ENCODE measurements at regions not wholly inside any gene's neighbourhood (a gene's known extent, or its start where the extent isn't known, plus 50 kb on each side); places are given as distances from the start of the nearest gene placed in this dataset.

DNA sequence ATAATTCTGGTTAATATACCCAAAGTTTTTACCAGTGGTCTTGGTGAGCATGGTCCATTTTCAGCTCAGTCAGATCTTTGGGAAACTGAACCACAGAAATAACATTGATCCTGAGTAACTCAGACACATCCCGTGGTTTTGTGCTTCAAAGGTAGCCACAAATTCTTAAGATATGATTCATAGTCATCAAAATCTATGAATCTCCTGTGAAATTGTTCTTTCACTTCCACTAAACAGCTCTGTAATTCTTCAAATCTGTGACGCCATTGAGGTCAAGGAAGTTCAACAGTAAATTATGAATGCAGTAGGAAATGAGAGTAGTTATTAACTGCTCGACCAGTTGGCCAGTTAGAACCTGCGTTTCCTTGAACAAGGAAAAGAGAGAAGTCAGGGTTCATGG is 147.3 kb downstream of the IRS1 start:
- no peak for DNase-seq

DNA sequence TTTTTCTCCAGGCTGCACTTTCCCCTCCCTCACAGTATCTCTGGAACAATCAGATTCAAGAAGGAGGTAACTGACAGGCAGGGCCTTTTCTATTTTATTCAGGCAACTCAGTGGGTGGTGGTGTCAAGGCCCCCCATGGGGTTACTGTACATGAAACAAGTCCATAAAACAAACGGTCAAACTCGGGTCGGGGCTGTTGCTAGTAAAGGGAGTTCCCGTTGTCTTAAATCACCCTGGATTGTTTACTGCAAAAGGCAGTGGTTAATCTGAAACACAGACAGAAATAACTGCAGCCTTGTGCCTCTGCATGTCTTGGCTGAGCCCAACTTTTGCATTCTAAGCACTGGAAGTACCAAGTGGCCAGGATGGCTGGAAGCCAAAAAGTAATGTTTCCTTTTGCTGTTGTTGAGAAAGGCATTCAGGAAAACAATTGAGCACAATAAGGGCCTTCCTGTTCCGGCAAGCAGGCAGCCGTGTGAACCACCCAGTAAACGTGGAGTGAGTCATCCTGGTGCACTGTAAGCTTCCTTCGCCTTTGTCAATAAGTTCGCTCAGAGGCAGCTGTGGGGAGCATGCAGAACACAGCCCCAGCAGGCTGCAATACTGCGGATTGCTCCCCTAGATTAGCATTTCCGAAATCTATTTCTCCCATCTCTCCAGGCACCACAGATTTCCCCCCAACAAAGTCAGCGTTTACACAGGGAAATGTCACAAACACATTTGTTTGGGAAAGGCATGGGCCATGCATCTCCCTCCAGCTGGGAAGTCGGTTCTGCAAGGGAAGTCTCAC is 149.6 kb downstream of the IRS1 start:
- DNase-seq = no peak

DNA sequence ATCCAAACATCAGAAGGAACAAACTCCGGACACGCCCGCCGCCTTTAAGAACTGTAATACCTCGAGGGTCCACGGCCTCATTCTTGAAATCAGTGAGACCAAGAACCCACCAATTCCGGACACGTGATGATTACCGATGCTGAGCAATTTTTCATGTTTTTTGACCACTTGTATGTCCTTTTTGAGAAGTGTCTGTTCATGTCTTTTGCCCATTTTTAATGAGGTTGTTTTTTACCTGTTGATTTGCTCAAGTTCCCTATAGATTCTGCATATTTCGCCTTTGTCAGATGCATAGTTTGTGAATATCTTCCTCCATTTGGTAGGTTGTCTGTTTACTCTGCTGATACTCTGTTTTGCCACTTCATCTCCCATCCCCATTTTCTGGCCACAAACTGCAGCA is 150.4 kb downstream of the IRS1 start:
- no peak for DNase-seq

DNA sequence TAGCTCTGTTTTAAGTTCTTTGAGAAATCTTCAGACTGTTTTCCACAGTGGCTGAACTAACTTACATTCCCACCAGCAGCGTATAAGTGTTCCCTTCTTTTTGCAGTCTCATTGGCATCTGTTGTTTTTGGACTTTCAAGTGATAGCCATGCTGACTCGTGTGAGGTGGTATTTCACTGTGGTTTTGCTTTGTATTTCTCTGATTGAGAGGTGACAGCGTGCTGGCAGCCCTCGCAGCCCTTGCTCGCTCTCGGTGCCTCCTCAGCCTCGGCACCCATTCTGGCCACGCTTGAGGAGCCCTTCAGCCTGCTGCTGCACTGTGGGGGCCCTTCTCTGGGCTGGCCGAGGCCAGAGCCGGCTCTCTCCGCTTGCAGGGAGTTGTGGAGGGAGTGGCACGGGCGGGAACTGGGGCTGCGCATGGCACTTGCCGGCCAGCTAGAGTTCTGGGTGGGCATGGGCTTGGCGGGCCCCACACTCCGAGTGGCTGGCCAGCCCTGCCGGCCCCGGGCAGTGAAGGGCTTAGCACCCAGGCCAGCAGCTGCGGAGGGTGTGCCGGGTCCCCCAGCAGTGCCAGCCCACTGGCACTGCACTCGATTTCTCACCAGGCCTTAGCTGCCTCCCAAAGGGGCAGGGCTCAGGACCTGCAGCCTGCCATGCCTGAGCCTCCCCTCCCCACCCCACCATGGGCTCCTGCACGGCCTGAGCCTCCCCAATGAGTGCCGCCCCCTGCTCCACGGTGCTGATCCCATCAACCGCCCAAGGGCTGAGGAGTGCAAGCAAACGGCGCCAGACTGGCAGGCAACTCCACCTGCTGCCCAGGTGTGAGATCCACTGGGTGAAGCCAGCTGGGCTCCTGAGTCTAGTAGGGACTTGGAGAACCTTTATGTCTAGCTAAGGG is 151.8 kb downstream of the IRS1 start:
- DNase-seq = no peak

DNA sequence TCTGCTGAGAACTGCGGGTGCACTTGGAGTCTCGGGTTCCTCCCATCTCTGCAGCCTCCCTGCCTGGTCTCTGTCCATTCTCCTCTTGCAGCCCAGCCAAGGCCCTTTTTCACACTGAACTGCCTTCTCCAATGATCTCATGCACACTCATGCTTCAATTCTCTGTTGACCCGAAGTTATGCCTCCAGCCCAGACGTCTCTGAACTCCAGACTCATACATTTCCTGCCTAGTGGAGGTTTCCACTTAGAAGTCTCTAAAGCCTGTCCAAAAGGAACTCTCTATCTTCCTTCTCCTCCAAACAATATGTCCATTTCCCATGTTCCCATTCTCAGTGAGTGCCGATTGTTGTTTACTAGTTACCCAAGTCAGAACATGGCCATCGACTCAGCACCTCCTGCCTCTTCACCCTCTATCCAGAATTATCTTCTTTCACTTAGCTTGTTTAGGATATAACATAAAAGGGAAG is 155.2 kb downstream of the IRS1 start:
- DNase-seq = no peak

DNA sequence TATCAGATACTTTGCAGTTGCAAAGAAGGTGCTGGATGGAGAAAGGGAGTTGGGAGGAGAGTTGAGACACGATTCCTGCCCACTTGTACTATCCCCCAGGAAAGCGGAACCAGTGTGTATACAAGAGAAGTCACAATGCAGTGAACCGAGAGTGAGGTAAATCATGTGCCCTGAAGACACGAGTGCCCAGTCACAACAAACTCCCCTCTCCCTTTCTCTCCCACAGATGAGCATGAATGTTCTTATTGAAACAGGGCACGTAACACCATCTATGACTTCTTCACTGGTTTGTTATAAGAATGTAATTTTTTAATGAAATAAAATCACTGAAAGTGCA is 155.7 kb downstream of the IRS1 start:
- no peak for DNase-seq

DNA sequence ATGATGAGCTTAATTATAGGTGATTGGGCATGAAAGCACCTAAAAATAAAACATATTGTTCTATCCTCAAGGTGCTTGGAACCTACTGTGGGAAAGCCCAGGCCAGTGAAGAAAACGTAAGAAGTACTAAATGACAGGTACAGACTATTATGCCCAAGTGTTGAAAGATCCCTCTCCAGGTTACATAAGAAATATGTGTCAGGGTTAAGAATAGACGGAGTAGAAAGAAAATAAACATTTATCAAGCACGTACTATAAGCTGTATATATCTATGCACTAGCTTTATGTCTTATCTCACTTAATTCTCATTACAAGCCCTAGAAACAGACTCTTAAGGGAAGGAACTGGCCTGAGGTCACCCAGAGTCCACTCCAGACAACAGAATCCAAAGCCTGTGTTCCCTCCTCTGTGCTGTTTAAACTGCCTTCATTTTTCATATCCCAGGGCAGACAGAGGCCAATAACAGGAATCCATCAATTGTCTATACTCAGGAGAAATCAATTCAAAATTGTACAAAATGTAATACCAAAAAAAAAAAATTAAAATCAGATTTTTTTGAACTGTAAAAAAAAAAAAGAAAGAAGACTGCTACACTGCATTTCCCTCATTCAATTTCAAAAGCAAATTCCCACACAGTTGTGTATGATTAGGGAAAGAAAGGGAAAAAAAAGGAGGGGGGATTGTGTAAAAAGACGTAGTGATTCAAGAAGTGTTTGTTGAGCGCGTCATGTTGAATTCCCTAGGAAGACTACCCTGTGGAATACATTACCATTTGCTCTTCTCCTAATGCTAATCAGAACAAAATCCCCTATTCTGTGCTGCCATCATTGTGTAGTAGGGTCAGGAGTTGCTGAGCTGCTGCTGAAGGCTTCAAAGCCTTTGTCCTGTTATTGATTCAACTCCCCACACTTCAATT is 156.3 kb downstream of the IRS1 start:
- no peak for DNase-seq

DNA sequence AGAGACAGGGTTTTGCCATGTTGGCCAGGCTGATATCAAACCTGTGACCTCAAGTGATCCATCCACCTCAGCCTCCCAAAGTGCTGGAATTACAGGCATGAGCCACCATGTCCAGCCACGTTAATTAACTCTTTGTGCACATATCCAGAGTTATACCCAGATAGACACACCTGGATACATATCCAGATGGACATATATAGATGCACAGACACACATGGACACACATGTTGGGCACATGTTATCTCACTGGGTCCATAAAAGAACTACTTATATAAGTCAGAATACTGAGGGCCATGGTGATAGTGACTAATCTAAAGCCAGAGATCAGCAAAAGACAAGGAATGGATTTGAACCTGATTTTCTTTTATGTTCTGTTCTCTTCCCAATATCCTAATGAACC is 158.6 kb downstream of the IRS1 start:
- no peak for DNase-seq

DNA sequence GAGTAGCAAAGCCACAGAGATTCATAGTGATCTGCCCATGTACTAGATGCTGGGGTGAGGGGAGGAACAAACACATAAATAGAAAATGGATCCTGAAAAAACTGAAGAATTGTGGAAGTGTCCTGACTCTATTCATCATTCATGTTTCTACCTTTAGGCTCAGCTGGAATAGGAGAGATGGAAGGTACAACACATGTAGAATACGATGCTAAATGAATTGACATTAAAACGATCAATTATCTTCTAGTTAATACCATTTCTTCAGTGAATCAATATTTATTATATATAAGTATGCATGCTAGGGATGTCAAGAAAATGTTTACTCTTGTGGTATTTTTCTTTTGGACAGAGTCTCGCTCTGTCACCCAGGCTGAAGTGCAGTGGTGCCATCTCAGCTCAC is 159.1 kb downstream of the IRS1 start:
- no peak for DNase-seq

DNA sequence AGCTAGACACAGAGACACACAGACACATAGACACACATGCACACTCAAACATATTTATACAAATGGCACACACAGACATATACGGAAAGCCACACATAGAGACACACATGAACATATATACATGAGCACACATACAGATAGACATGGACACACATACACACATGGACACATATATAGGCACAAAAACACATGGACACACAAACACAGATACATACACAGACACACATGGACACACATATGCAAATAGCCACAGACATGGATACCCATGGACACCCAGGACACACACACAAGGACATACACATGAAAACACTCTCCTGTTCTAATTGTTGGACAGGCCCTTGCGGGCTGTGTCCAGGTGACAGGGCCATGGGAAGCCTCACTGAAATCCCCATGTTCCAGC is 160.1 kb downstream of the IRS1 start:
- DNase-seq = no peak

DNA sequence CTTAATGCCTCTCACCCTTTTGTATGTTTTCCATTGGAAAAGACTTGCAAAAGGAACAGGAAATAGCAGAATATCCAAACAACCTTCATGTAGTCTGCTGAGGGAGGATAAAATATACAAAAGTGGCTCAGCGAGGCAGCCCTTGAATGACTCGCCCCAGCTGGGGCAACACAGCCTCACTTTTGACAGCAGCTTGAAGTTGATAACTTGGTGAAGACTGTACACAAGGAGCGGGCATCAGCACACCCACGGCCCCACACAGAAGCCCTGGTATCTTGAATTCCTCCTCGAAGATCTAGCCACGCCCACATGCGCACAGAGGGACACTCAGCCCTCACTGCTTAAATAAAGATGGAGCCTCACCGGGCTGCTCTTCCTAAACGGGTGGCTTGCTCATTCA is 161.0 kb downstream of the IRS1 start:
- DNase-seq = no peak

DNA sequence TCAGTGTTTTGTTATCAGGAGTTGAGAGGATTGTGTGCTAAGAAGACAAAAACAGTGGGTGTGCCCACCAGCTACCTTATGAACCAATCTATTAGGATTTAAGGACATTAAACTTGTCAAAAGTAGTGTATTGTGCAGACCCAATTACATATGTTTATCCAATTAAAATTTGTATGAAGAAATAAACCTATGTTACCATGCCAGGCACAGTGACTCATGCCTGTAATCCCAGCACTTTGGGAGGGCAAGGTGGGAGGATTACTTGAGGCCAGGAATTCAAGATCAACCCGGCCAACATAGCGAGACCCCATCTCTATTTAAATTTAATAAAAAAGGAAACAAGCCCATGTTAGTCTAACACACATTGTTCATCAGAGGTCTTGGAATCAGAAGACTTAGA is 162.2 kb downstream of the IRS1 start:
- no peak for DNase-seq

DNA sequence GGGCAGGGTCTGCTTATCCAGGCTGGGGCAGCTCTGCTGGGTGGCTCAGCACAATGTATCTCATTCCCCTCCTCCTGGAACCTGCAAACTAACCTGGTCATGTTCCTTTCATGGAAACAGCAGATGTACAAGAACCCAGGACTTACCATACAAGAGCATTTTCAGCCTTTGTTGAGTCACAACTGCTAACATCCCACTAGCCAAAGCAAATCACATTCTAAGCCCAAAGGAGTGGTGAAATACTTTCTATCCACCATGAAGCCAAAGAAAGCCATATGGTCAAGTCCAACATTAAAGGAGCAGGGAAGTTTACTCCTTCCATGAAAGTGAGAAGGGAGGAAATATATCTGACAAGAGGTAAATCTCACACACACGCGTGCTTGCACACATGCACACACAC is 163.0 kb downstream of the IRS1 start:
- DNase-seq = no peak

DNA sequence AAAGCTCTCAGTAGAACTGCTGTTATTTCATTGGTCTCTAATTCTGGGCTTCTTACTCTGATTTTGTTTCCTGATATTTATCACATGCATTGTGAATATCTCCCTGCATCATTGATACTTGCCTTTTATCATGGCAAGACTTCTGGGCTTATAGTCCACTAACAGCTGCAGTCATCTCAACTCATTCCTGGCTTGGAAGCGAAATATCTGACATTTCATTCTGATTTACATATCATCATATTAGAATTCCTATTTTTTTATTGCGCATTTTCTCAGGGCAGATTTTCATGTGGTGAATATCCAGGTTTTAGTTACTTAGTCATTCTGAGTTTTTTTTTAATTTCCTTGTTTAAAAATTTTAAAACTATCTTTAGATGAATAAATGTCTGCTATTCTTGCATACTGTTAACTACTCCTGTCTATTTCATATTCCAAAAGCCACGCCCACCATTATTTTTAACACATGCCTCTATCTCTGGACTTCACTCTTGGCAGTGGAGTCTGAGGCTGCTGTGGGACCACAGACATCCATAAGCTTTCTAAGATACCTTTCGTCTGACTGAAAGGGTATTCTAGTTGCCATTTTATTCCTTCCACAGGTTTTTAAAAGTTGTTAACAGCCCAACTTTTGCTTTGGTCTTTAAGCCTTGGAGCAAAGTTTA is 164.5 kb downstream of the IRS1 start:
- DNase-seq = no peak

DNA sequence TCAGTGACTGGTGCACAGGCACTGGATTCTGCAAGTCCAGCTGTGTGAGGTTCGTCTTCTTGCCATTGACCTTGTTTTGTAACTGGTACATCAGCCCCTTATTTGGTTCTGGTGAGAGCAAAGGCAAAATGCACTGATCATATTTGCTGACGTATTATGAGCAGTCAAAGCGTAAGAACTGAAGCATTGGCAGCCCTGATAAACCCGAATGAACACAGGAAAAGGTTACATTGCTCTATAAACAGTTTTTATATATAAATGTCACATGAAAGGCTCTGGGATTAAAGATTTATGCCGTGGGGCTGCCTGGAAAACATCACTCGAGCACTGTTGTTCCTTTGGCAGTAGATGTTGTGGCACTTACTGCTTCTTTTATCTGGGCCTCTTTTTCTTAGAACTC is 167.9 kb downstream of the IRS1 start:
- no peak for DNase-seq

DNA sequence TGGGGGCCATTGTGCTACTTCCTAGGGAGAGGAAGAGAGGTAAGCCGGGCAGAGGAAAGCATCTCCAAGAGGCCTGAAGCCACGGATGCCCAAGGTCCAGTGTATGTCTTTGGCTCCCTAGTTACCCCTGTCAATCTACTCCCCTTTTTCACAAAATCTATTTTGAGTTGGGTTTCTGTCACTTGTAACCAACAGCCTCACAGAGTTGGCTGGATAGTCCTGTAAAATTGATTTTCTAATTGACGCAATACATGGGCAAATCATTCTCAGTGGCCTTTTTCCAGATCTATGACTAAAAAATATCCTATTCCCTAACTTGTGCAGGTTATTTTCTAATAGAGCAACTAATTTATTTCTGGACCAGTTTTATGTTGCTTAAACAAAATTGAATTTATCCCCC is 168.4 kb downstream of the IRS1 start:
- no peak for DNase-seq

DNA sequence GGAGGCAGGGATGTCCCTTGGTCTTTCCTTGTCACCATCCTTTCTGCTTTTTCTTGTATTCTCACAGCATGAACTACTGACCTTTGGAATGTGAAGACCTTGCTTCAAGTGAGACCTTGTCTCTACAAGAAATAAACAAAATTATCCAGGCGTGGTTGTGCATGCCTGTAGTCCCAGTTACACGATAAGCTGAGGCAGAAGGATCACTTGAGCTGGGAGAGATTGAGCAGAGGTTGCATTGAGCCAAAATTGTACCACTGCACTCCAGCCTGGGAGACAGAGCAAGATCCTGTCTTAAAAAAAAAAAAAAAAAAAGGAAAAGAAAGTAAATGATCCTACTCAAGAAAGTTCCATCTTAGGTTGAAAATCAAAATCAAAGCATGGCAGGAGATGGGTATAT is 173.7 kb downstream of the IRS1 start:
- DNase-seq = no peak

DNA sequence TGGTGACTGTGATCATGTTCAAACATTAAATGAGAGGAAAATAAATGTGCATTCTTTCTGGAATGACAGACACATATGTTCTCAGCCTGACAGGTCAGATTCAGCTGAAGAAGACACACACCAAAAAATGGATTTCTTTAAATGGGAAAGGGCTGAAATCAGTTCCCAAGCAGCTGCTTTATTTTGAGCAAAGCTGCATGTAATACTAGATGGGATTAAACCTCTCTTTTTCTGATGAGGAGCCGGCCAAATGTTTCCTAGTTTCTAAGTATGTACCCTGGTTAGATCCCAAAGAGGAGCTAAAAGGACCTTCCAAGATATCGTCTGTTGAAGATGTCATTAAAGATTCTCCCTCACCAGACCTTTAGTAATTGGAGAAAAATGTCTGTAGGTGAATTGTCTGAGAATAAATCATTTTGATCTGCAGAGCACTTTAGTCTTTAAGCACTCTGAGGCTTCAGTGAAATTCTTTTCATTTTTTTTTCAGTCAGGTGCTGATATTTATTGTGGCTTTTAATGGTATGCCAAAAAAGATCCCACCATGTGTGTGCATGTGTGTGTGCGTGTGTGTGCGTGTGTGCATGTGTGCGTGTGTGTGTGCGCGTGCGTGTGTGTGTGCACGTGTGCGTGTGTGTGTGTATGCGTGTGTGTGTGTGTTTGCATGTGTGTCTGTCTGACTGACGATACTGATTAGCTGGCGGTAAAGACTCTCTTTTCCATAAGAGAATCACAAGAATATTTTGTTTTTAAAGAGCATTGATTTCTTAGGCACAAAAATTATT is 175.8 kb downstream of the IRS1 start:
- DNase-seq = peak; percentile 50

DNA sequence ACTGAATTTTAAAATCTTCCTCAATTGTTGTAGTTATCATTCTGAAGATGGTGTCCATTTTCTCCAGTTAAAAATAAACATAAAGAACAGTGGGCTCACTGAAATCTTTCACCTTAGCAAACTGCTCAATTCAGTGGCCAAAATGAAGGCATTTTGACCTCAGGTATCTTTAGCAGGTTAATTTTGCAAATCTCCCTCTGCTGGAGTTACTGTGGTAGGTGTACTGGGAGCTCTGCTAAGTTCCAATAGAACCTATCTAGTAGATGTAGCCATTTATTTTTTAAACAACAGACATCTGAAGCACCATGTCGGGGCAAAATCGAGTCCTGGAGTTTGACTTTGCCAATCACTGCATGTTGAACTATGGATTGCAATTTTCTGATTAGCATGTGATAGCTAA is 177.1 kb downstream of the IRS1 start:
- DNase-seq = no peak

DNA sequence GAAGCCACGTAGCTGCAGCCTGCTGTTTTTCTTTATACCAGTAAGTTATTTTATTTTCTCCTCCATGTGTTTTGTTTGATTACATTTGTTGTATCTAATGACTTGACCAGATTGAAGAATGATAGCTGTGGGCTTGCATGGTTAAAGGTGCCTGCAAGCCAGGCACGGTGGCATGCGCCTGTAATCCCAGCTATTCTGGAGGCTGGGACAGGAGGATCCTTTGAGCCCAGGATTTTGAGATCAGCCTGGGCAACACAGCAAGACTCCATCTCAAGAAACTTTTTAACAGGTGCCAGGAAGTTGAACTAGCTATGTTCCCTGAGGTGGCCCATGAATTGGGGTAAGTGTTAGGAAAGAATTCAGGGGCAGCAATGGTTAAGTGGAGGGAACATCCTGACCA is 179.4 kb downstream of the IRS1 start:
- DNase-seq = no peak

DNA sequence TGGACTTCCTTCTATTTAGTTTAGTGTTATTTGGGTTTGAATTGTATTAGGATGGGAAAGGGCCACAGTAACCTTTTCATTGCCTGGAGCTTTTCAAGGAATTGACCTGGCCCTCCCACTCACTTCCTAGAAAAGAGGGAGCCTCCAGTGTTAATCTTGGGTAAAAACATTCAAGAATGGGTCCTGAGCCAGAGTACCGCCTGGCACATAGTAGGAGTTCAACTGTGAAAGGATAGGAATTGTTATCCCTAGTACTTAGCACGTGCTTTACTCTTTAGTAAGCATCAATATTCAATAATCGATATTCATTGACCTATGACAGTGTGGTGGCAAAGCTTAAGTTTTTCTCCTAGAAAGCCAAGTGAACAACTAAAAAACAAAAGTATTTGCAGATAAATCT is 179.9 kb downstream of the IRS1 start:
- DNase-seq = no peak
